ENCODE measurements at regions not wholly inside any gene's neighbourhood (a gene's known extent, or its start where the extent isn't known, plus 50 kb on each side); places are given as distances from the start of the nearest gene placed in this dataset.

- TF ChIP-seq CTCF (IDR thresholded peaks at IDR 0.05) (no peak), POLR2A (IDR thresholded peaks at IDR 0.05) (no peak)
Measured at GRCh38 chrX:6989858-6990257, 157.7 kb upstream of the STS start.

Data from testis (tissue), 2 donors.